SK-N-SH treated with all-trans-retinoic acid at 6 μM for 48 hours (cell line): ENCODE measurements at regions not wholly inside any gene's neighbourhood (a gene's known extent, or its start where the extent isn't known, plus 50 kb on each side); places are given as distances from the start of the nearest gene placed in this dataset.

Experiments
- ATAC-seq: fragments of 200-7000 bp; cut with Tn5 transposase; 3 replicates; pipeline ENCODE4 v1.9.1; 2020; ENCODE audit warnings: mild to moderate bottlenecking, moderate library complexity
- ARNTL ChIP-seq: fragments of 450-650 bp; formaldehyde crosslinking; IDR thresholded peaks from 2 replicates; pipeline ENCODE4 v1.5.0; 2020; ENCODE audit warnings: low read depth, mild to moderate bottlenecking, moderate library complexity, borderline replicate concordance
- ESRRG ChIP-seq: fragments of 250-450 bp; sonication (Bioruptor Pico); IDR thresholded peaks from 2 replicates; pipeline ENCODE4 v1.6.1; 2021; ENCODE audit warnings: mild to moderate bottlenecking
- GLIS3 ChIP-seq: fragments of 250-450 bp; sonication (Bioruptor Pico); IDR thresholded peaks from 2 replicates; pipeline ENCODE4 v1.5.0; 2020; ENCODE audit warnings: mild to moderate bottlenecking, moderate library complexity
- ISL1 ChIP-seq: fragments of 250-450 bp; sonication (Bioruptor Pico); IDR thresholded peaks from 2 replicates; pipeline ENCODE4 v2.1.2; 2022; ENCODE audit warnings: mild to moderate bottlenecking, moderate library complexity
- OSR1 ChIP-seq: fragments of 250-450 bp; sonication (Bioruptor Pico); IDR thresholded peaks from 2 replicates; pipeline ENCODE4 v1.8.0; 2022; ENCODE audit warnings: moderate library complexity, mild to moderate bottlenecking, inconsistent platforms
- PATZ1 ChIP-seq: fragments of 250-450 bp; sonication (Bioruptor Pico); IDR thresholded peaks from 2 replicates; pipeline ENCODE4 v1.8.0; 2020; ENCODE audit warnings: mild to moderate bottlenecking, moderate library complexity, borderline replicate concordance
- POU6F1 ChIP-seq: fragments of 250-450 bp; sonication (Bioruptor Pico); IDR thresholded peaks from 2 replicates; pipeline ENCODE4 v1.8.0; 2021; ENCODE audit warnings: low read depth, mild to moderate bottlenecking, moderate library complexity, borderline replicate concordance
- PPARA ChIP-seq: fragments of 250-450 bp; sonication (Bioruptor Pico); IDR thresholded peaks from 2 replicates; pipeline ENCODE4 v1.5.0; 2020; ENCODE audit warnings: mild to moderate bottlenecking, borderline replicate concordance
- RARB ChIP-seq: fragments of 250-450 bp; sonication (Bioruptor Pico); IDR thresholded peaks from 2 replicates; pipeline ENCODE4 v1.8.0; 2021; ENCODE audit warnings: mild to moderate bottlenecking, moderate library complexity
- SNAI2 ChIP-seq: fragments of 250-450 bp; sonication (Bioruptor Pico); IDR thresholded peaks from 2 replicates; pipeline ENCODE4 v1.5.0; 2020; ENCODE audit warnings: mild to moderate bottlenecking, moderate library complexity
- TCF4 ChIP-seq: fragments of 250-450 bp; sonication (Bioruptor Pico); IDR thresholded peaks from 2 replicates; pipeline ENCODE4 v1.8.0; 2021; ENCODE audit warnings: mild to moderate bottlenecking, moderate library complexity, borderline replicate concordance
- TOX ChIP-seq: fragments of 250-450 bp; sonication (Bioruptor Pico); IDR thresholded peaks from 2 replicates; pipeline ENCODE4 v1.8.0; 2021; ENCODE audit warnings: mild to moderate bottlenecking, moderate library complexity, borderline replicate concordance
- TSHZ2 ChIP-seq: fragments of 250-450 bp; sonication (Bioruptor Pico); IDR thresholded peaks from 2 replicates; pipeline ENCODE4 v1.5.0; 2020; ENCODE audit warnings: mild to moderate bottlenecking, moderate library complexity
- ZC3H10 ChIP-seq: fragments of 250-450 bp; sonication (Bioruptor Pico); IDR thresholded peaks from 2 replicates; pipeline ENCODE4 v1.5.1; 2021; ENCODE audit warnings: mild to moderate bottlenecking, moderate library complexity
- ZFP3 ChIP-seq: fragments of 250-450 bp; sonication (Bioruptor Pico); IDR thresholded peaks from 2 replicates; pipeline ENCODE4 v1.5.0; 2020; ENCODE audit warnings: mild to moderate bottlenecking, moderate library complexity
- ZFP30 ChIP-seq: fragments of 450-650 bp; formaldehyde crosslinking; IDR thresholded peaks from 2 replicates; pipeline ENCODE4 v1.5.0; 2022; ENCODE audit warnings: mild to moderate bottlenecking, moderate library complexity
- ZNF565 ChIP-seq: fragments of 450-650 bp; formaldehyde crosslinking; conservative IDR thresholded peaks from 2 replicates; pipeline ENCODE4 v1.5.0; 2020; ENCODE audit warnings: low read depth, mild to moderate bottlenecking, moderate library complexity
- ZNF70 ChIP-seq: fragments of 450-650 bp; formaldehyde crosslinking; IDR thresholded peaks from 2 replicates; pipeline ENCODE4 v1.5.0; 2020; ENCODE audit warnings: mild to moderate bottlenecking, moderate library complexity
- ZNF8 ChIP-seq: fragments of 450-650 bp; formaldehyde crosslinking; IDR thresholded peaks from 2 replicates; pipeline ENCODE4 v1.5.0; 2020; ENCODE audit warnings: mild to moderate bottlenecking, moderate library complexity
- TF ChIP-seq, protein P1 (sequence below): fragments of 250-450 bp; sonication (Bioruptor Pico); IDR thresholded peaks from 2 replicates; pipeline ENCODE4 v1.5.1; 2020; ENCODE audit warnings: low read depth, mild to moderate bottlenecking, moderate library complexity

GRCh38 chr7:25361863-25362262 lies 133.6 kb upstream of the NPVF start:
- ATAC-seq: no peak
- TF ChIP-seq TOX (CRISPR knock-in tag): no peak
- TF ChIP-seq TSHZ2: no peak
- TF ChIP-seq, protein P1, sequence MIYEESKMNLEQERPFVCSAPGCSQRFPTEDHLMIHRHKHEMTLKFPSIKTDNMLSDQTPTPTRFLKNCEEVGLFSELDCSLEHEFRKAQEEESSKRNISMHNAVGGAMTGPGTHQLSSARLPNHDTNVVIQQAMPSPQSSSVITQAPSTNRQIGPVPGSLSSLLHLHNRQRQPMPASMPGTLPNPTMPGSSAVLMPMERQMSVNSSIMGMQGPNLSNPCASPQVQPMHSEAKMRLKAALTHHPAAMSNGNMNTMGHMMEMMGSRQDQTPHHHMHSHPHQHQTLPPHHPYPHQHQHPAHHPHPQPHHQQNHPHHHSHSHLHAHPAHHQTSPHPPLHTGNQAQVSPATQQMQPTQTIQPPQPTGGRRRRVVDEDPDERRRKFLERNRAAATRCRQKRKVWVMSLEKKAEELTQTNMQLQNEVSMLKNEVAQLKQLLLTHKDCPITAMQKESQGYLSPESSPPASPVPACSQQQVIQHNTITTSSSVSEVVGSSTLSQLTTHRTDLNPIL: no peak
- TF ChIP-seq PATZ1: no peak
- no peak for TF ChIP-seq ISL1 (CRISPR knock-in tag)
- TF ChIP-seq ZNF565 (CRISPR knock-in tag): no peak
- TF ChIP-seq ZFP3 (CRISPR knock-in tag): no peak
- no peak for TF ChIP-seq SNAI2 (CRISPR knock-in tag)
- no peak for TF ChIP-seq ZFP30

DNA sequence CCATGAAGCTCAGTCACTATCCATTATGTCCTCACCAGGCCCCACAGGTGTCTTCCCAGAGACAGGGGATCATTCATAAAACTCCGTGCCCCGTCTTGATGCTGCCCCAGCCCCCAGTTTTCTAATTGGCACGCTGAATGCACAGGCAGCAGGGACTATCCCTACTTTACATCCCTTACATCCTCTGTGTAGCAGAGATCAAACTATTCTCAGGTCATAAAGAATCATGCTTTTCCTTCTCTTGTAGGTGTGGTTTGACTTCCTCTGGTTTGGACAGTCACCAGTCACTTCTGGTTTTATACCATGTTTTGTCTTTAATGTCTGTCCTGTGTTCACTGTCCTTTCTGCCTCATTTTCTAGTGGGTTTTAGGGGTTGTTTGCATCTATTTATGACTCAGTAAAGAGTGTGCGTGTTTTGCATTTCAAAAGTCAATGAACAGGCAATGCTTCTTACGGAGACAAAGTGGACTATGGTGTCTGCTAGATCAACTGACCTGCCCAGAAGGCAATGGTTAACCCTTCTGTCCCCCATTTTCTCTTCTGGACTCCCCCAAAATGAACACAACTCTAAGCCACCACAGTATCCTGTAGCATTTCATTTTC lies 140.4 kb upstream of the NPVF start:
- TF ChIP-seq ZNF565 (CRISPR knock-in tag): no peak
- TF ChIP-seq OSR1 (CRISPR knock-in tag): no peak
- TF ChIP-seq TOX (CRISPR knock-in tag): no peak
- no peak for TF ChIP-seq ZNF70 (CRISPR knock-in tag)
- no peak for TF ChIP-seq SNAI2 (CRISPR knock-in tag)
- TF ChIP-seq ARNTL (CRISPR knock-in tag): no peak
- TF ChIP-seq TCF4 (CRISPR knock-in tag): no peak
- no peak for TF ChIP-seq POU6F1 (CRISPR knock-in tag)
- TF ChIP-seq, protein P1: no peak
- TF ChIP-seq GLIS3 (CRISPR knock-in tag): no peak
- TF ChIP-seq ZC3H10 (CRISPR knock-in tag): no peak
- TF ChIP-seq ESRRG: no peak
- no peak for TF ChIP-seq RARB (CRISPR knock-in tag)
- no peak for TF ChIP-seq ZNF8 (CRISPR knock-in tag)
- TF ChIP-seq PPARA (CRISPR knock-in tag): no peak
- no peak for ATAC-seq

- no peak for ATAC-seq
- no peak for TF ChIP-seq ZNF70 (CRISPR knock-in tag)
- TF ChIP-seq ISL1 (CRISPR knock-in tag): no peak
- TF ChIP-seq ZFP3 (CRISPR knock-in tag): no peak
Observed at GRCh38 chr7:25369786-25370185, 141.5 kb upstream of the NPVF start.

GRCh38 chr7:25371972-25372371 lies 143.7 kb upstream of the NPVF start:
- TF ChIP-seq PATZ1 (no peak), OSR1 (CRISPR knock-in tag) (no peak)
- no peak for ATAC-seq
